Panc1 (cell line): ENCODE measurements at regions not wholly inside any gene's neighbourhood (a gene's known extent, or its start where the extent isn't known, plus 50 kb on each side); places are given as distances from the start of the nearest gene placed in this dataset.
A peak's percentile ranks its signal among the peaks of the same experiment; 100 is the strongest.

Experiments
- ATAC-seq: fragments of 200-7000 bp; cut with Tn5 transposase; 2 replicates; pipeline ENCODE4 v1.9.1; 2020; ENCODE audit warnings: mild to moderate bottlenecking, moderate library complexity
- BruUV-seq: library from RNA; stranded (reverse); fragments of 400-500 nt; replicated peaks from 2 replicates; lab custom pipeline; 2021; lab: Mats Ljungman, UMichigan
- CTCF ChIA-PET: fragments of 300-600 bp; sonication (Branson Sonifier 250); formaldehyde crosslinking; loops from one replicate; lab custom pipeline; 2022; ENCODE audit warnings: antibody characterized with exemption; lab: Charles Lee
- POLR2A ChIA-PET: fragments of 300-600 bp; sonication (Branson Sonifier 250); formaldehyde crosslinking; loops from one replicate; lab custom pipeline; 2022; ENCODE audit warnings: antibody characterized with exemption; lab: Charles Lee
- DNase-seq: peaks from one replicate; pipeline ENCODE4 v3.0.0-alpha.2; 2010; ENCODE audit warnings: low read depth, low spot score
- H3K27ac ChIP-seq: 2 replicates; pipeline ENCODE4 v1.5.1; 2011; ENCODE audit warnings: mild to moderate bottlenecking, low read length, inconsistent platforms
- H3K27me3 ChIP-seq: fragments of 200-500 bp; sonication (Bioruptor generic); 2 replicates; pipeline ENCODE4 v1.6.0; 2014; ENCODE audit warnings: low read length, inconsistent platforms; ENCODE audit not compliant: control insufficient read depth, insufficient read depth
- H3K36me3 ChIP-seq: fragments of 200-500 bp; sonication (Bioruptor generic); 2 replicates; pipeline ENCODE4 v1.5.1; 2014; ENCODE audit warnings: inconsistent platforms, mild to moderate bottlenecking, low read length, moderate library complexity; ENCODE audit not compliant: control insufficient read depth, insufficient read depth
- H3K4me1 ChIP-seq: 2 replicates; pipeline ENCODE4 v1.5.1; 2011; ENCODE audit warnings: inconsistent platforms, mild to moderate bottlenecking, low read length, moderate library complexity; ENCODE audit not compliant: control insufficient read depth, insufficient read depth
- H3K4me3 ChIP-seq, 2 experiments: 2 replicates each; pipeline ENCODE4 v1.5.1; 2011 to 2012; ENCODE audit warnings: low read depth in 2 of 2, low read length in 2 of 2, mild to moderate bottlenecking in 2 of 2, inconsistent platforms in 1 of 2, moderate library complexity in 1 of 2
- H3K9me3 ChIP-seq: fragments of 200-500 bp; sonication (Bioruptor generic); 2 replicates; pipeline ENCODE4 v1.5.1; 2014; ENCODE audit warnings: low read depth, mild to moderate bottlenecking, inconsistent platforms, low read length, moderate library complexity; ENCODE audit not compliant: control insufficient read depth, insufficient read depth
- POLR2AphosphoS5 ChIP-seq: IDR thresholded peaks from 2 replicates; pipeline ENCODE4 v1.6.1; 2012; ENCODE audit warnings: mild to moderate bottlenecking, low read depth, low read length, moderate library complexity
- SIN3A ChIP-seq: IDR thresholded peaks from 2 replicates; pipeline ENCODE4 v1.6.1; 2012; ENCODE audit warnings: low read depth, mild to moderate bottlenecking, low read length, moderate library complexity, borderline replicate concordance; ENCODE audit not compliant: insufficient read depth
- TCF7L2 ChIP-seq: IDR thresholded peaks from 2 replicates; pipeline ENCODE4 v1.6.1; 2011; ENCODE audit warnings: mild to moderate bottlenecking, low read depth, low read length, inconsistent platforms
- in situ Hi-C: cut with HindIII; loops from 2 replicates; pipeline ENCODE4 v1.10.0; 2016; ENCODE audit warnings: low sequenced_read_pairs, low pct_unique_long_range_greater_than_20kb
- intact Hi-C: fragments of 100-400 bp; cut with micrococcal nuclease; formaldehyde crosslinking; loops from one replicate; pipeline ENCODE4 v1.10.0; 2022; ENCODE audit not compliant: unreplicated experiment
- TF ChIP-seq, protein P1 (sequence below): fragments of 450-650 bp; IDR thresholded peaks from 2 replicates; pipeline ENCODE4 v1.5.1; 2017; ENCODE audit warnings: mild to moderate bottlenecking
- TF ChIP-seq, protein P2 (sequence below), 2 experiments: IDR thresholded peaks; 2 replicates each; pipeline ENCODE4 v1.6.1; 2011 to 2012; ENCODE audit warnings: low read depth in 2 of 2, control low read depth in 1 of 2, low read length in 1 of 2, mild to moderate bottlenecking in 1 of 2, moderate library complexity in 1 of 2; ENCODE audit not compliant: insufficient read depth in 1 of 2

DNA sequence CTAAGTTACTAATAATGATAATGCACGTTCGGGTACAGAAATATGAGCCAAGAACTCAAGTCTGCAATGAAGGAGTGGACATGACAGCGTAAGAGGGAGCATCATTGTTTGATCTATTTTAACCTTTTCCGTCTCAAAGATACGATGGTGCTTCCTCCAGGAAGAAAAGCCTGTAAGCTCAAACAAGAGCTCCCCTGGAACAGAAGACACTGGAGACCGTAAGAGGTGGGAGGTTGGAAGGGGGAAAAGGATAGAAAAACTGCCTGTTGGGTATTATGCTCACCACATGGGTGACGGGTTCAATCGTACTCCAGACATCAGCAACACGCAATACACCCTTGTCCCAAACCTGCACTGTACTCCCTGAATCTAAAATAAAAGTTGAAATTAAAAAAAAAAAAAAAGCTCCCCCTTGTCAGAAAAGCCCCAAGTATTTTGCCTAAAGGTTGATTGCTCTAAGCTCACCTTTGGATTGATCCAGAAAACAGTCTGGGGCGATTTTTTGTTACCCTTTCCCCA is 180.5 kb downstream of the TRIM27 start:
- intact Hi-C loops: loop anchor here (10.0 kb wide), 1 partner anchor 49 kb away; no protein-coding TSS in a partner anchor
- Histone ChIP-seq H3K9me3 (no peaks in the 10 kb centered on the region), H3K36me3 (no peaks in the 10 kb centered on the region), H3K4me3 (peak overlapping the region; percentile 61 to 73), H3K27me3 (no peaks in the 10 kb centered on the region), H3K27ac (peak overlapping the region; percentile 34), H3K4me1 (peaks cover 27% of the 10 kb centered on the region)
- no TSS peak for BruUV-seq
- TF ChIP-seq, protein P1, sequence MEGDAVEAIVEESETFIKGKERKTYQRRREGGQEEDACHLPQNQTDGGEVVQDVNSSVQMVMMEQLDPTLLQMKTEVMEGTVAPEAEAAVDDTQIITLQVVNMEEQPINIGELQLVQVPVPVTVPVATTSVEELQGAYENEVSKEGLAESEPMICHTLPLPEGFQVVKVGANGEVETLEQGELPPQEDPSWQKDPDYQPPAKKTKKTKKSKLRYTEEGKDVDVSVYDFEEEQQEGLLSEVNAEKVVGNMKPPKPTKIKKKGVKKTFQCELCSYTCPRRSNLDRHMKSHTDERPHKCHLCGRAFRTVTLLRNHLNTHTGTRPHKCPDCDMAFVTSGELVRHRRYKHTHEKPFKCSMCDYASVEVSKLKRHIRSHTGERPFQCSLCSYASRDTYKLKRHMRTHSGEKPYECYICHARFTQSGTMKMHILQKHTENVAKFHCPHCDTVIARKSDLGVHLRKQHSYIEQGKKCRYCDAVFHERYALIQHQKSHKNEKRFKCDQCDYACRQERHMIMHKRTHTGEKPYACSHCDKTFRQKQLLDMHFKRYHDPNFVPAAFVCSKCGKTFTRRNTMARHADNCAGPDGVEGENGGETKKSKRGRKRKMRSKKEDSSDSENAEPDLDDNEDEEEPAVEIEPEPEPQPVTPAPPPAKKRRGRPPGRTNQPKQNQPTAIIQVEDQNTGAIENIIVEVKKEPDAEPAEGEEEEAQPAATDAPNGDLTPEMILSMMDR: no peak
- TF ChIP-seq TCF7L2 (no peak), POLR2AphosphoS5 (no peak), SIN3A (no peak)
- TF ChIP-seq, protein P2, sequence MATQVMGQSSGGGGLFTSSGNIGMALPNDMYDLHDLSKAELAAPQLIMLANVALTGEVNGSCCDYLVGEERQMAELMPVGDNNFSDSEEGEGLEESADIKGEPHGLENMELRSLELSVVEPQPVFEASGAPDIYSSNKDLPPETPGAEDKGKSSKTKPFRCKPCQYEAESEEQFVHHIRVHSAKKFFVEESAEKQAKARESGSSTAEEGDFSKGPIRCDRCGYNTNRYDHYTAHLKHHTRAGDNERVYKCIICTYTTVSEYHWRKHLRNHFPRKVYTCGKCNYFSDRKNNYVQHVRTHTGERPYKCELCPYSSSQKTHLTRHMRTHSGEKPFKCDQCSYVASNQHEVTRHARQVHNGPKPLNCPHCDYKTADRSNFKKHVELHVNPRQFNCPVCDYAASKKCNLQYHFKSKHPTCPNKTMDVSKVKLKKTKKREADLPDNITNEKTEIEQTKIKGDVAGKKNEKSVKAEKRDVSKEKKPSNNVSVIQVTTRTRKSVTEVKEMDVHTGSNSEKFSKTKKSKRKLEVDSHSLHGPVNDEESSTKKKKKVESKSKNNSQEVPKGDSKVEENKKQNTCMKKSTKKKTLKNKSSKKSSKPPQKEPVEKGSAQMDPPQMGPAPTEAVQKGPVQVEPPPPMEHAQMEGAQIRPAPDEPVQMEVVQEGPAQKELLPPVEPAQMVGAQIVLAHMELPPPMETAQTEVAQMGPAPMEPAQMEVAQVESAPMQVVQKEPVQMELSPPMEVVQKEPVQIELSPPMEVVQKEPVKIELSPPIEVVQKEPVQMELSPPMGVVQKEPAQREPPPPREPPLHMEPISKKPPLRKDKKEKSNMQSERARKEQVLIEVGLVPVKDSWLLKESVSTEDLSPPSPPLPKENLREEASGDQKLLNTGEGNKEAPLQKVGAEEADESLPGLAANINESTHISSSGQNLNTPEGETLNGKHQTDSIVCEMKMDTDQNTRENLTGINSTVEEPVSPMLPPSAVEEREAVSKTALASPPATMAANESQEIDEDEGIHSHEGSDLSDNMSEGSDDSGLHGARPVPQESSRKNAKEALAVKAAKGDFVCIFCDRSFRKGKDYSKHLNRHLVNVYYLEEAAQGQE (IDR thresholded peaks at IDR 0.05; ENCODE audit: insufficient read depth in 1 of 2, low read depth in 2 of 2, low read length in 1 of 2): no peak
- in situ Hi-C loops: no loop called here
- ChIA-PET CTCF (interaction anchor here (0.6 to 0.8 kb wide), 4 partner anchors 18 to 98 kb away, joined by 3 to 5 read pairs (median 4); no protein-coding TSS in a partner anchor), POLR2A (interaction anchor here (0.5 to 1.1 kb wide), 6 partner anchors 17 to 850 kb away, joined by 3 to 9 read pairs (median 4); a partner anchor contains a TSS)
- DNase-seq (no peak), ATAC-seq (no peak)

DNA sequence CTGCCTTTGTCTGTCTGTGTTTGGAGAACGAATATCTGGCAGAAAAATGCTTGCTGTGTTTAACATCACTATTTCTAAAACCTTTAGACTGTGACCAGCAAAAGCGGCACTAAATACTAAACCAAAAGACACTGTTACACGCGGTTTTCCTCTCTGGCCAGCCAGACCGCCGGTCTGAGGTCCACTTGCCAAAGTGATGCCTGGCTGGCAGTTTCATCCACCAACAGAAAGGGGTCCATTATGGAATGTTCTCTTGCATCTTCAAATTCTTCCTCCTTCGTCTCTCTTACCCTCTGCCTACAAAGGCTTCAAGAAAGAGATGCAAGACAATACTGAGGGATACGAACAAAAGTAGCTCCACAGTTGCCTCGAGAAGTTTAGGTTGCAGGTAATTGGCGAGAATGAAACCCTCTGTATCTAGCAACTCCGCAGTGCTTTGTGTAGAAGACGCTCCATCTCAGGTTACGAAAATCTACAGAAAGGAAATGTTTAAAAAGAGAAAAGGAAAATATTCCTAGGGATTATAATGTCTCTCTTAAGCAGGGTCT is 176.6 kb downstream of the TRIM27 start:
- DNase-seq: no peak
- ChIA-PET CTCF (no interaction called here), POLR2A (interaction anchor here (0.5 kb wide), 1 partner anchor 239 kb away, joined by 3 read pairs; no protein-coding TSS in a partner anchor)
- in situ Hi-C loops (no loop called here), intact Hi-C loops (loop anchor here (10.0 kb wide), 1 partner anchor 52 kb away; no protein-coding TSS in a partner anchor)
- H3K27ac ChIP-seq: no peak overlapping the region
- peak overlapping the region; percentile 65 to 88 for H3K4me3 ChIP-seq
- TF ChIP-seq TCF7L2 (no peak), SIN3A (no peak), POLR2AphosphoS5 (no peak)
- TF ChIP-seq, protein P2 (IDR thresholded peaks at IDR 0.05; ENCODE audit: insufficient read depth in 1 of 2, low read depth in 2 of 2, low read length in 1 of 2): no peak
- TF ChIP-seq, protein P1: no peak
- peaks cover 21% of the 10 kb centered on the region for H3K4me1 ChIP-seq
- H3K9me3 ChIP-seq: 0 out of 2 replicates have a peak, but pooled peaks cover 4% of the 10 kb centered on the region
- no peaks in the 10 kb centered on the region for H3K36me3 ChIP-seq
- ATAC-seq: peak; percentile 63; the same call in 1 of the 2 replicates
- no peaks in the 10 kb centered on the region for H3K27me3 ChIP-seq
- BruUV-seq: no TSS peak
